PC-3 (cell line): ENCODE measurements at regions not wholly inside any gene's neighbourhood (a gene's known extent, or its start where the extent isn't known, plus 50 kb on each side); places are given as distances from the start of the nearest gene placed in this dataset.
A peak's percentile ranks its signal among the peaks of the same experiment; 100 is the strongest.

Experiments used
- ATAC-seq: fragments of 200-7000 bp; cut with Tn5 transposase; 2 replicates; pipeline ENCODE4 v1.9.1; 2020; ENCODE audit warnings: mild to moderate bottlenecking, moderate library complexity
- BruUV-seq: library from RNA; stranded (reverse); fragments of 400-500 nt; replicated peaks from 2 replicates; lab custom pipeline; 2021; lab: Mats Ljungman, UMichigan
- CTCF ChIA-PET: fragments of 300-600 bp; sonication (Branson Sonifier 250); formaldehyde crosslinking; loops from one replicate; lab custom pipeline; 2022; ENCODE audit warnings: antibody characterized with exemption; lab: Charles Lee
- POLR2A ChIA-PET: fragments of 300-600 bp; sonication (Branson Sonifier 250); formaldehyde crosslinking; loops from one replicate; lab custom pipeline; 2022; ENCODE audit warnings: antibody characterized with exemption; ENCODE audit not compliant: unreplicated experiment; lab: Charles Lee
- DNase-seq: peaks from one replicate; pipeline ENCODE4 v3.0.0-alpha.2; 2015
- H2AFZ ChIP-seq: fragments of 300-600 bp; sonication (generic); 2 replicates; pipeline ENCODE4 v1.6.0; 2016; ENCODE audit warnings: antibody characterized with exemption, low read length
- H3F3A ChIP-seq: fragments of 300-600 bp; sonication (generic); one replicate; pipeline ENCODE4 v1.6.0; 2017; ENCODE audit warnings: antibody characterized with exemption, low read length, control low read depth, mild to moderate bottlenecking; ENCODE audit not compliant: unreplicated experiment
- H3K27ac ChIP-seq: fragments of 300-600 bp; sonication (generic); 2 replicates; pipeline ENCODE4 v1.5.1; 2016; ENCODE audit warnings: mild to moderate bottlenecking, low read length
- H3K27me3 ChIP-seq: fragments of 300-600 bp; sonication (generic); 2 replicates; pipeline ENCODE4 v1.6.1; 2016; ENCODE audit warnings: low read length, mixed read lengths
- H3K36me3 ChIP-seq: fragments of 300-600 bp; sonication (generic); 2 replicates; pipeline ENCODE4 v1.6.1; 2016; ENCODE audit warnings: low read depth, mixed run types, low read length, mixed read lengths
- H3K4me1 ChIP-seq: fragments of 300-600 bp; sonication (generic); 2 replicates; pipeline ENCODE4 v1.5.1; 2016; ENCODE audit warnings: low read length; ENCODE audit not compliant: insufficient read depth
- H3K4me2 ChIP-seq: fragments of 300-600 bp; sonication (generic); 2 replicates; pipeline ENCODE4 v1.6.0; 2016; ENCODE audit warnings: low read length
- H3K4me3 ChIP-seq: fragments of 300-600 bp; sonication (generic); 2 replicates; pipeline ENCODE4 v1.5.1; 2016; ENCODE audit warnings: mild to moderate bottlenecking, low read length, mixed read lengths
- H3K79me2 ChIP-seq: fragments of 300-600 bp; sonication (generic); 2 replicates; pipeline ENCODE4 v1.6.1; 2017; ENCODE audit warnings: low read length, mixed read lengths
- H3K9ac ChIP-seq: fragments of 300-600 bp; sonication (generic); 2 replicates; pipeline ENCODE4 v1.6.0; 2016; ENCODE audit warnings: mild to moderate bottlenecking, low read length
- H3K9me2 ChIP-seq: fragments of 300-600 bp; sonication (generic); replicated peaks from 2 replicates; pipeline ENCODE4 v1.6.1; 2016; ENCODE audit warnings: mixed run types, low read length, mixed read lengths
- H3K9me3 ChIP-seq: fragments of 300-600 bp; sonication (generic); 2 replicates; pipeline ENCODE4 v1.6.1; 2016; ENCODE audit warnings: low read length, mixed read lengths
- H4K20me1 ChIP-seq: fragments of 300-600 bp; sonication (generic); 2 replicates; pipeline ENCODE4 v1.6.1; 2016; ENCODE audit warnings: low read length, mixed read lengths
- EZH2 ChIP-seq: fragments of 300-600 bp; sonication (generic); IDR thresholded peaks from one replicate; pipeline ENCODE4 v1.6.1; 2017; ENCODE audit warnings: antibody characterized with exemption, mild to moderate bottlenecking, low read length; ENCODE audit not compliant: unreplicated experiment
- EZH2phosphoT487 ChIP-seq: fragments of 300-600 bp; sonication (generic); IDR thresholded peaks from 2 replicates; pipeline ENCODE4 v1.6.1; 2018; ENCODE audit warnings: mild to moderate bottlenecking, antibody characterized with exemption, low read length, borderline replicate concordance
- intact Hi-C: fragments of 100-400 bp; cut with micrococcal nuclease; formaldehyde crosslinking; loops from 2 replicates; pipeline ENCODE4 v1.9.0; 2023
- TF ChIP-seq, protein P1 (sequence below): fragments of 300-600 bp; sonication (generic); conservative IDR thresholded peaks from 2 replicates; pipeline ENCODE4 v1.5.1; 2017; ENCODE audit warnings: antibody characterized with exemption, low read depth, mild to moderate bottlenecking, low read length

DNA sequence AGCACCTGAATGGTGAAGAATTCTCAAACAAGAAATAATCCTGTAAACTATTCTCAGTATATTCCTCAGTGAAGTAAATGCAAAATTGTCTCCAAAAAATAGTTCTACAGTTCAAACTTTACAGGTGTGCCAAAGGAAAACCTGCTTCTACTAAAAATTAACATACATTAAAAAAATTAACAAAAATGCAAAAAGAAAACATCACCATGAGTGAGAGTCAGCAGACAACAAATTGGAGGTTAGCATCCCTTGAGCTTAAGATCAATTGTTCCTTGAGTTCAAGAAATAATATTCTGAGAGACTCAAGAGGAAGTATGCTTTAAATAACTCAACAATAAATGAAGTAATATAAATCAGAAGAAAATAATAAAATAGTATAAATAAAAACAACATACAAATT lies 278.4 kb upstream of the MME start:
- no peak for ATAC-seq
- TF ChIP-seq, protein P1, sequence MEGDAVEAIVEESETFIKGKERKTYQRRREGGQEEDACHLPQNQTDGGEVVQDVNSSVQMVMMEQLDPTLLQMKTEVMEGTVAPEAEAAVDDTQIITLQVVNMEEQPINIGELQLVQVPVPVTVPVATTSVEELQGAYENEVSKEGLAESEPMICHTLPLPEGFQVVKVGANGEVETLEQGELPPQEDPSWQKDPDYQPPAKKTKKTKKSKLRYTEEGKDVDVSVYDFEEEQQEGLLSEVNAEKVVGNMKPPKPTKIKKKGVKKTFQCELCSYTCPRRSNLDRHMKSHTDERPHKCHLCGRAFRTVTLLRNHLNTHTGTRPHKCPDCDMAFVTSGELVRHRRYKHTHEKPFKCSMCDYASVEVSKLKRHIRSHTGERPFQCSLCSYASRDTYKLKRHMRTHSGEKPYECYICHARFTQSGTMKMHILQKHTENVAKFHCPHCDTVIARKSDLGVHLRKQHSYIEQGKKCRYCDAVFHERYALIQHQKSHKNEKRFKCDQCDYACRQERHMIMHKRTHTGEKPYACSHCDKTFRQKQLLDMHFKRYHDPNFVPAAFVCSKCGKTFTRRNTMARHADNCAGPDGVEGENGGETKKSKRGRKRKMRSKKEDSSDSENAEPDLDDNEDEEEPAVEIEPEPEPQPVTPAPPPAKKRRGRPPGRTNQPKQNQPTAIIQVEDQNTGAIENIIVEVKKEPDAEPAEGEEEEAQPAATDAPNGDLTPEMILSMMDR, result no peak
- no peak for TF ChIP-seq EZH2
- no peak for TF ChIP-seq EZH2phosphoT487
- no peaks in the 10 kb centered on the region for H3K4me1 ChIP-seq
- no peaks in the 10 kb centered on the region for H3F3A ChIP-seq
- no peak overlapping the region for H3K27ac ChIP-seq
- H3K4me2 ChIP-seq, result no peak overlapping the region
- no peaks in the 10 kb centered on the region for H3K27me3 ChIP-seq
- peaks cover 7% of the 10 kb centered on the region; the same call in 1 of the 2 replicates for H3K9me3 ChIP-seq
- H3K36me3 ChIP-seq, result no peaks in the 10 kb centered on the region
- H4K20me1 ChIP-seq, result no peaks in the 10 kb centered on the region
- no peak overlapping the region for H3K9ac ChIP-seq
- POLR2A ChIA-PET, result no interaction called here
- no peaks in the 10 kb centered on the region for H3K79me2 ChIP-seq
- CTCF ChIA-PET, result no interaction called here
- no TSS peak for BruUV-seq
- DNase-seq, result no peak
- no peaks in the 10 kb centered on the region for H3K9me2 ChIP-seq
- intact Hi-C loops, result no loop called here
- H2AFZ ChIP-seq, result no peak overlapping the region
- H3K4me3 ChIP-seq, result no peak overlapping the region

DNA sequence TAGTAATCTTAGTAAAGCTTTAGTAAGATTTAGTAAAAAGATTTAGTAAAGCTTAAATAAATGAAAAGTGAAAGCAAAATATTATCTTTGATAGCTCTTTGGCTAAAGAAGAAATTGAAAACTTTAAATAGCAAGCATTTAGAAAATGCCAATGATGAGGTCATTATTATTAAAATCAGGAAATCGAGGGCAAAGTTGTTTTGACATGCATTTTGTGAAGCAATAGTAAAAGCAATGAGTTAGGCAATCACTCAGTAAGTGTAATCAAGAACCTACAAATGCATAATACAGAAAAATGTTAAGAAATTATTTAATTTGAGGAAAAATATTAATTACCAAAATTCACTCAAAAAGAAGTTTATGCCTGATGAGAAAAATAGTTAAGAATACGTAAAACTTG lies 280.3 kb upstream of the MME start:
- ChIA-PET POLR2A (no interaction called here), CTCF (no interaction called here)
- Histone ChIP-seq H3K9me2 (no peaks in the 10 kb centered on the region), H2AFZ (no peak overlapping the region), H3K4me2 (no peak overlapping the region), H3K36me3 (no peaks in the 10 kb centered on the region), H3K9me3 (peaks cover 7% of the 10 kb centered on the region; the same call in 1 of the 2 replicates), H3K79me2 (no peaks in the 10 kb centered on the region), H3K4me1 (no peaks in the 10 kb centered on the region), H3F3A (no peaks in the 10 kb centered on the region), H4K20me1 (no peaks in the 10 kb centered on the region), H3K4me3 (no peak overlapping the region), H3K27ac (no peak overlapping the region), H3K9ac (no peak overlapping the region), H3K27me3 (no peaks in the 10 kb centered on the region)
- BruUV-seq, result no TSS peak
- TF ChIP-seq EZH2 (no peak), EZH2phosphoT487 (no peak)
- TF ChIP-seq, protein P1, result no peak
- ATAC-seq (no peak), DNase-seq (no peak)
- intact Hi-C loops, result no loop called here

DNA sequence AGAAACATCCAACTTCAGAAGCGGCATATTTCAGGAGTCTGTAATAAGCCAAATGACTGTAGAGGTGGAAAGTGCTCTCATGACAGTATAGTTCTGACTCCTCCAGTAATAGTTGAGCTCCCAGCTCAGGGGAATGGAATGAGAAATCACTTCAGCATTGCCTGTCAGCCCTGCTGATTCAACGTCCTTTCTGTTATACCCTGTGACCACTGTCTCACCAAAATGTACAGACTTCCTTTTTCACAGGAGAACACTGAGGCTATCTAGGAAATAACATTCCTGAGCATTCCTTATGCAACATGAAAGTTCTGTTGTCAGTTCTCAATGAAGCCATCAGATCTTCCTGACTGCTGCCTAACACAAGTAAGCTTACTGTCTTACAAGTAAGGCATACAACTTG lies 284.5 kb upstream of the MME start:
- Histone ChIP-seq H4K20me1 (no peaks in the 10 kb centered on the region), H3K9me3 (no peaks in the 10 kb centered on the region), H3K36me3 (no peaks in the 10 kb centered on the region), H3K27ac (no peak overlapping the region), H3K79me2 (no peaks in the 10 kb centered on the region), H3K9ac (no peak overlapping the region), H3F3A (no peaks in the 10 kb centered on the region), H3K4me1 (no peaks in the 10 kb centered on the region), H3K4me2 (no peak overlapping the region), H3K9me2 (no peaks in the 10 kb centered on the region), H3K27me3 (no peaks in the 10 kb centered on the region), H2AFZ (no peak overlapping the region), H3K4me3 (no peak overlapping the region)
- BruUV-seq, result no TSS peak
- POLR2A ChIA-PET, result no interaction called here
- DNase-seq (peak; percentile 68), ATAC-seq (peak; percentile 71)
- CTCF ChIA-PET, result no interaction called here
- TF ChIP-seq, protein P1, result no peak
- TF ChIP-seq EZH2phosphoT487, result no peak
- TF ChIP-seq EZH2, result no peak
- intact Hi-C loops, result no loop called here
